H1 (cell line): ENCODE measurements at regions not wholly inside any gene's neighbourhood (a gene's known extent, or its start where the extent isn't known, plus 50 kb on each side); places are given as distances from the start of the nearest gene placed in this dataset.

Experiments used
- BRCA1 ChIP-seq: IDR thresholded peaks from 2 replicates; pipeline ENCODE4 v1.6.1; 2012; ENCODE audit warnings: low read depth, low read length, improper control_type of control experiment
- CEBPB ChIP-seq: IDR thresholded peaks from 2 replicates; pipeline ENCODE4 v1.6.1; 2012; ENCODE audit warnings: low read depth, low read length
- JUND ChIP-seq: IDR thresholded peaks from 2 replicates; pipeline ENCODE4 v1.6.1; 2011; ENCODE audit warnings: mild to moderate bottlenecking, improper control_type of control experiment, low read length
- NANOG ChIP-seq: IDR thresholded peaks from 2 replicates; pipeline ENCODE4 v1.6.1; 2011; ENCODE audit warnings: low read length, low read depth, mild to moderate bottlenecking, inconsistent platforms; ENCODE audit not compliant: insufficient read depth, poor library complexity, severe bottlenecking
- POLR2A ChIP-seq, 2 experiments: IDR thresholded peaks; 1 replicate in 1 of 2; 2 replicates in 1 of 2; pipeline ENCODE4 v1.6.1; 2011; ENCODE audit warnings: low read depth in 2 of 2, low read length in 2 of 2, mild to moderate bottlenecking in 2 of 2; ENCODE audit errors: control extremely low read depth in 1 of 2
- RXRA ChIP-seq: IDR thresholded peaks from 2 replicates; pipeline ENCODE4 v1.6.1; 2011; ENCODE audit warnings: low read depth, mild to moderate bottlenecking, low read length, moderate library complexity; ENCODE audit not compliant: insufficient read depth
- TF ChIP-seq, protein P1 (sequence below), 3 experiments: IDR thresholded peaks; 1 replicate in 2 of 3; 2 replicates in 1 of 3; pipeline versions ENCODE4 v1.5.1 to v1.6.1; 2011; ENCODE audit warnings: low read length in 3 of 3, mild to moderate bottlenecking in 3 of 3, inconsistent platforms in 2 of 3, low read depth in 1 of 3, moderate library complexity in 1 of 3; ENCODE audit not compliant: insufficient read depth in 1 of 3; ENCODE audit errors: control extremely low read depth in 1 of 3

DNA sequence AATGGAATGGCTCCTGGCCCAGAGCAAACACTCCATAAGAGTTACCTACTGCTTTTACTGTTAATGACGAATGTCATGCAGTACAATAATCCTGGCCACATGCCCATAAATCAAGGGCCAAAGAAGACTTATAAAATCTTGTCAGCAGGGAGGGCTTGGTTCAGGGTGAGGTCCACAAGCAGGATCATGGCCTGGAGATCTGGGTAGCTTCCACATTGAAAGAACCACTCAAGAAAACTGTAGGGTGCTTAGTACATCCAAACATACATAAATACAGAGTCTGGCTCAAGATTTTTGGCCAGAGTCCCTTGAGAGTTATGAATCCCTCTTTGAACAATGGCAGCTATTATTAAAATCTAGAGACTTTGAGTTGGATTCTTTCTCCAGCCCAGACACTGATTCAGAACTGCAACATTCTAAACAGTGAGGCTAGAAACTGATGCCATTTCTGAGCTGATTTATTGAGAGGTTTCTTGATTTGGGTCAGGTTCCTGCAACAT lies 188.7 kb downstream of the CDC5L start (continued):
- TF ChIP-seq RXRA, result no peak
- TF ChIP-seq POLR2A (IDR thresholded peaks at IDR 0.05; ENCODE audit: control extremely low read depth in 1 of 2, low read depth in 2 of 2, low read length in 2 of 2), result no peak
- TF ChIP-seq NANOG, result no peak
- TF ChIP-seq CEBPB, result no peak
- TF ChIP-seq JUND, result no peak
- TF ChIP-seq, protein P1, sequence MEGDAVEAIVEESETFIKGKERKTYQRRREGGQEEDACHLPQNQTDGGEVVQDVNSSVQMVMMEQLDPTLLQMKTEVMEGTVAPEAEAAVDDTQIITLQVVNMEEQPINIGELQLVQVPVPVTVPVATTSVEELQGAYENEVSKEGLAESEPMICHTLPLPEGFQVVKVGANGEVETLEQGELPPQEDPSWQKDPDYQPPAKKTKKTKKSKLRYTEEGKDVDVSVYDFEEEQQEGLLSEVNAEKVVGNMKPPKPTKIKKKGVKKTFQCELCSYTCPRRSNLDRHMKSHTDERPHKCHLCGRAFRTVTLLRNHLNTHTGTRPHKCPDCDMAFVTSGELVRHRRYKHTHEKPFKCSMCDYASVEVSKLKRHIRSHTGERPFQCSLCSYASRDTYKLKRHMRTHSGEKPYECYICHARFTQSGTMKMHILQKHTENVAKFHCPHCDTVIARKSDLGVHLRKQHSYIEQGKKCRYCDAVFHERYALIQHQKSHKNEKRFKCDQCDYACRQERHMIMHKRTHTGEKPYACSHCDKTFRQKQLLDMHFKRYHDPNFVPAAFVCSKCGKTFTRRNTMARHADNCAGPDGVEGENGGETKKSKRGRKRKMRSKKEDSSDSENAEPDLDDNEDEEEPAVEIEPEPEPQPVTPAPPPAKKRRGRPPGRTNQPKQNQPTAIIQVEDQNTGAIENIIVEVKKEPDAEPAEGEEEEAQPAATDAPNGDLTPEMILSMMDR (IDR thresholded peaks at IDR 0.05; ENCODE audit: control extremely low read depth in 1 of 3, insufficient read depth in 1 of 3, low read depth in 1 of 3, low read length in 3 of 3), result no peak
- TF ChIP-seq BRCA1, result no peak
